Activated CD4-positive, alpha-beta T cell treated with anti-CD3 and anti-CD28 coated beads, Interleukin-2, amount 10 ng/mL, durations not matched to agents 24 days and 14 days (primary cell): ENCODE measurements at regions not wholly inside any gene's neighbourhood (a gene's known extent, or its start where the extent isn't known, plus 50 kb on each side); places are given as distances from the start of the nearest gene placed in this dataset.

Experiments
- DNase-seq: peaks from one replicate; pipeline ENCODE4 v3.0.0; 2022
- H3K27ac Mint-ChIP-seq: one replicate; pipeline ENCODE4 v1.8.0; 2022; ENCODE audit warnings: mild to moderate bottlenecking, mixed read lengths
- H3K27me3 Mint-ChIP-seq: one replicate; pipeline ENCODE4 v1.8.0; 2022; ENCODE audit warnings: mixed read lengths
- H3K36me3 Mint-ChIP-seq: one replicate; pipeline ENCODE4 v1.8.0; 2022; ENCODE audit warnings: low read depth, mild to moderate bottlenecking, mixed read lengths
- H3K4me1 Mint-ChIP-seq: one replicate; pipeline ENCODE4 v1.8.0; 2021; ENCODE audit warnings: mixed read lengths
- H3K4me3 Mint-ChIP-seq: one replicate; pipeline ENCODE4 v1.8.0; 2022; ENCODE audit warnings: mild to moderate bottlenecking, moderate library complexity, mixed read lengths
- H3K9me3 Mint-ChIP-seq: one replicate; pipeline ENCODE4 v1.8.0; 2021; ENCODE audit warnings: mixed read lengths
- intact Hi-C: fragments of 100-400 bp; cut with micrococcal nuclease; formaldehyde crosslinking; loops from one replicate; pipeline ENCODE4 v1.15.1; 2023

DNA sequence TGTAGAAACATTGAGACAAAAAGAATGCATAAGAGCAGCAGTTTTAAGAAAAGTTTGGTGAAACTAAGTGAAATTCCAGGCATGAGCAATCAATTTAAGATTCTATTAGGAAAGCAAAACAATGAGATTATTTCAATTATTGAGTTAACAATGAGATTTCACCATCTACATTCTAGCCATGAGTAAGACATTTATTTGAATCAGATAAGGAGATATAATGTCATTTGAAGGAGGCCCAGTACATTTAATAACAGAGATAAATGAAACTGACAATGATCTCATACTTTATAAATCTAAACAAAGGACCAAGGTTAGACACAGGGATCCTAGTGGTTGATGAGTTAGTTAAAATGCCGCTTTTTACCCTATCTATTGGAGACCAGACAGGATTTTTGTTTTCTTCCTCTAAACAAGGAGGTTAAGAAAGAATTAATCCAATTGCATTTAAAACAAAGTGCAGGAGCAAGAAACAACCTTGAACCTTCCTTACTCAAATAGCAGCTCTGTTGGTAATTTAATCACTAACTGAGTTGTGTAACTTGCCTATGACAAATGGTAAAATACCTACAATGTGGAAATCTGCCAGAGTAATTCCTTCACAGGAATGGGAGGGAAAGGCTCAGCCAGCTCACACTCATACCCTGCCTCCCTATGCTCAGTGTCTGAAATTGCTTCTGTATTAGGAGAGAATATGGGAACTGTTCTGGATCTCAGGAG, 103.5 kb upstream of the NR3C1 start:
- H3K27ac Mint-ChIP-seq = no peak overlapping the region
- DNase-seq = no peak
- H3K4me1 Mint-ChIP-seq = no peaks in the 10 kb centered on the region
- H3K4me3 Mint-ChIP-seq = no peak overlapping the region
- intact Hi-C loops = loop anchor here (10.0 kb wide), 1 partner anchor 48 kb away; no protein-coding TSS in a partner anchor
- no peaks in the 10 kb centered on the region for H3K9me3 Mint-ChIP-seq
- H3K36me3 Mint-ChIP-seq = no peaks in the 10 kb centered on the region
- no peaks in the 10 kb centered on the region for H3K27me3 Mint-ChIP-seq

DNA sequence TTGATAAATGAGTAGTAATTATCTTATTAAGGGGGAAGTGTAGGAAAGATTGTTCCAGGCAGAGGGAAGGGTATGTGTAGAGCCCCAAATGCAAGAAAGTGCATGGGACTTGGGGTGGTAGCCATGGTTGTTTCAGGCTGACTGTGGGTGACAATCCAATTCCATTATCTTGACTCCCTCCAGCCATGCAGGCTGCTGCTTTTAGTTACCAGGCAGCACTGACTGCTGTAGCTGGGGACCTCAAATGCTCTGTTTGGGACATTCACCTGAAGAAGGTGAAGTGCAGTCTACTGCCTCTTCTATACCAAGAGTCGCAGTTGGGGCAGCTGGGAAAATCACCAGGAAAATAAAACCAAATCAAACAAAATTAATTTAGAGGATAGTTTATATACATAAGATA, 102.4 kb upstream of the NR3C1 start:
- no peak for DNase-seq
- H3K4me1 Mint-ChIP-seq = no peaks in the 10 kb centered on the region
- no peak overlapping the region for H3K27ac Mint-ChIP-seq
- intact Hi-C loops = loop anchor here (10.0 kb wide), 1 partner anchor 49 kb away; no protein-coding TSS in a partner anchor
- H3K9me3 Mint-ChIP-seq = no peaks in the 10 kb centered on the region
- H3K4me3 Mint-ChIP-seq = no peak overlapping the region
- H3K27me3 Mint-ChIP-seq = no peaks in the 10 kb centered on the region
- no peaks in the 10 kb centered on the region for H3K36me3 Mint-ChIP-seq

DNA sequence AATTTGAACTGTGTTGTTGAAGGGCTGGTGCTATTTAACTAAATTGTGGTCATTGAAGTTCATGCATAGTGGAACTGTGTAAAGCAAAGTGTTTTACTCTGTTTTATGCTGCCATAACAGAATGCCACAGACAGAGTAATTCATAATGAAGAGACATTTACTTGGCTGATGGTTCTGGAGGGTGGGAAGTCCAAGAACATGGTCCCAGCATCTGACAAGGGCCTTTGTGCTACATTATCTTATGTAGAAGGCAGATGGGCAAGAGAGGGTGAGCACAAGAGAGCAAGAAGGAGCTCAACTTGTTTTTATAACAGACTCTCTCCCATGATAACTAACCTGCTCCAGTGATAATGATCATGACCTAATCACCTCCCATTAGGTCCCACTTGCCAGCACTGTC, 101.9 kb upstream of the NR3C1 start:
- Mint-ChIP-seq H3K27ac (no peak overlapping the region), H3K36me3 (no peaks in the 10 kb centered on the region), H3K27me3 (no peaks in the 10 kb centered on the region), H3K4me1 (no peaks in the 10 kb centered on the region), H3K4me3 (no peak overlapping the region), H3K9me3 (no peaks in the 10 kb centered on the region)
- intact Hi-C loops = loop anchor here (10.0 kb wide), 1 partner anchor 49 kb away; no protein-coding TSS in a partner anchor
- no peak for DNase-seq

DNA sequence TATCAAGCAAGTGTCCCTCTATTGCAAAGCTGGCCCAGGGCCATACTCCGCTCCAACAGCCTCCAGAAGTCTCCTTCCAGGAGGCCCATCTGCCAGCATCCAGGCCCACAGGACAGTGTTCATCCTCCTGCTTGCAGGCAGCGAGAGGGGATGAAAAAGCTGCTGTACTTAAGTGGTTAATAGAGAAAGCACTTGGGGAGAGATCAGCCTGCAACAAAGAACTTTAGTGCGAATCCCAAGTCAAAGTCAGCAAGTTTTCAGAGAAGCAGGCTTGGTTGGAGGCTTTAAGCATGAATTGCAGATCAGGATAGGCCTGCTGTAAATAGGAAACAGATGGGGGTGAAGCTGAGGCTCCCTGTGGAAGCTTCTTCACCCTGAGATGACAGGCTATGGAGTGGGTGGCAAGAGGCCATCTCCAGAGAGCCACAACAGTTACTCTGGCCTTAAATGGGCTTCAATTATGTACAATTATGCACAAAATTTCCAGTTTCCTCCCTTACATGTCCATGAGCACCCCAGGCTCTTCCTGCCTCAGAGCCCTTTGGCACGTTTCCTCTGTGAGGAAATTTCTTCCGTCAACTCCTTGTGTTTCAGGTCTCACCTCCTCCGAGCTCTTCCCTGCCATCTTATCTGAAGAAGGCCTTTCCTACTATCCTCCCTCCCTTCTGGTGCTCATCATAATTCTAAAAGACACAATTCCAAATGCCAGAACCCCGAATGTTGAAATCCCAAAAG, 98.0 kb upstream of the NR3C1 start:
- no peaks in the 10 kb centered on the region for H3K4me1 Mint-ChIP-seq
- H3K9me3 Mint-ChIP-seq = no peaks in the 10 kb centered on the region
- no peak overlapping the region for H3K27ac Mint-ChIP-seq
- DNase-seq = no peak
- no peaks in the 10 kb centered on the region for H3K36me3 Mint-ChIP-seq
- intact Hi-C loops = loop anchor here (10.0 kb wide), 1 partner anchor 53 kb away; no protein-coding TSS in a partner anchor
- no peaks in the 10 kb centered on the region for H3K27me3 Mint-ChIP-seq
- no peak overlapping the region for H3K4me3 Mint-ChIP-seq

DNA sequence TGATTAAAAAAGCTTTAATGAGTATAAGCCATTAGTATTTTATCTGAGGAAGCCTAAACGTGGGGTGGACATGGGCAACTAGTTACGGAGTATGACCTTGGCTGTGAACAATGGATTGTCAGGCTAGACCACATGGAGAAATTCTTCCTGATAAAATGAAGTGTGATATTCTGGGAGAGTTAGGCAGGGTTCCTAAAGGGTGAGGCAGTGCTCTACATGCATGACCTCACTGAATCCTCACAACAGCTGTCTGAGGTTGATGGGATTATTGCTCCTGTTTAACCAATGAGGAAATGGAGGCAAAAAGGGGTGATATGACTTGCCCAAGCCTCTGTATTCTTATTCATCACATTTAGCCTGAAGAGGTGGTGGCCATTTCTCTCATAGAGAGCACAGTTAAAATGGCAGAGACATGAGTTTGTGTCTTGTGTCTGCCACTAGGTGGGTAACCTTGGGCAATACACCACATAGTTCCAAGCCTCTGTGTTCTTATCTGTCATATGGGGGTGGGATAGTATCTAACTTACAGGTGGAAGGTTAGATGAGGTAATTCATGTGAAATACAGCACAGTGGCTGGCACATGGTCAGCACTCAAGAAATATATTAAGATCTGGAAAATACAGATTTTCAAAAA, 96.1 kb upstream of the NR3C1 start:
- no peaks in the 10 kb centered on the region for H3K36me3 Mint-ChIP-seq
- H3K27me3 Mint-ChIP-seq = no peaks in the 10 kb centered on the region
- DNase-seq = no peak
- no peak overlapping the region for H3K4me3 Mint-ChIP-seq
- H3K27ac Mint-ChIP-seq = no peak overlapping the region
- intact Hi-C loops = loop anchor here (10.0 kb wide), 1 partner anchor 55 kb away; no protein-coding TSS in a partner anchor
- H3K9me3 Mint-ChIP-seq = peaks cover 3% of the 10 kb centered on the region
- no peaks in the 10 kb centered on the region for H3K4me1 Mint-ChIP-seq

DNA sequence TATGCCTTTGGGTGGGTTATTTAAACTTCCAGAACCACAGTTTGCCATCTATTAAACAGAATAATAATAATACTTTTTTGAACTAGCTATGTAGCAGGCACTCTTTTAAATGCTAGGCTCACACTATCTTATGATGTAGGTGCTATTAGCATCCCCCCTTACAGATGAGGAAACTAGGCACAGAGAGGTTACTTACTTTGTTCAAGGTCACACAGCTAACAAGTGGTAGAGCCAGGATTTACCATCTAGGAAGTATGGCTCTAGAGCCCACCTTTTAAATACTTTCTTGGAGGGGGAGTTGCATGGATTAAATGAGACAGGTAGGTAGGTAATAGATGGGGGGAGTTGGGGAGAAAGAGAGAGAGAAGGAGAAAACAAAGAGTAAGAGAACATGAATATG, 95.3 kb upstream of the NR3C1 start:
- no peaks in the 10 kb centered on the region for H3K27me3 Mint-ChIP-seq
- peaks cover 4% of the 10 kb centered on the region for H3K9me3 Mint-ChIP-seq
- H3K4me1 Mint-ChIP-seq = no peaks in the 10 kb centered on the region
- no peak for DNase-seq
- no peaks in the 10 kb centered on the region for H3K36me3 Mint-ChIP-seq
- H3K4me3 Mint-ChIP-seq = no peak overlapping the region
- intact Hi-C loops = no loop called here
- no peak overlapping the region for H3K27ac Mint-ChIP-seq

DNA sequence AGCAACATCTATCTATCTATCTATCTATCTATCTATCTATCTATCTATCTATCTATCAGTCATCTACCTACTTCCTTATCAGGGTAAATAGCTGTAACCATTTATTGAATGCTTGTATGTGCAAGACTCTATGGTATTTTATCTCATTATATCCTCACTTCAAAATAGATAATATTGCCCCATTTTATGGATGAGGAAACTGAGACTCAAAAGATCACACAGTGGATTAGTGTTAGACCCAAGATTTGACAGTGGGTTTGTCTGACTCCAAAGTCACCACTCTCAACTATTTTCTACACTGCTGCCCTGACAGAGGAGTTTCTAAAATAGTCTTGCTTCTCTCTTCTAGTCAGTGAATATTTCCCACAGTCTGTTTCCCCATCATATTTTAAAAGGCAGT, 94.3 kb upstream of the NR3C1 start:
- Mint-ChIP-seq H3K27me3 (no peaks in the 10 kb centered on the region), H3K36me3 (no peaks in the 10 kb centered on the region), H3K4me1 (no peaks in the 10 kb centered on the region), H3K27ac (no peak overlapping the region), H3K9me3 (peaks cover 4% of the 10 kb centered on the region), H3K4me3 (no peak overlapping the region)
- no peak for DNase-seq
- intact Hi-C loops = no loop called here

DNA sequence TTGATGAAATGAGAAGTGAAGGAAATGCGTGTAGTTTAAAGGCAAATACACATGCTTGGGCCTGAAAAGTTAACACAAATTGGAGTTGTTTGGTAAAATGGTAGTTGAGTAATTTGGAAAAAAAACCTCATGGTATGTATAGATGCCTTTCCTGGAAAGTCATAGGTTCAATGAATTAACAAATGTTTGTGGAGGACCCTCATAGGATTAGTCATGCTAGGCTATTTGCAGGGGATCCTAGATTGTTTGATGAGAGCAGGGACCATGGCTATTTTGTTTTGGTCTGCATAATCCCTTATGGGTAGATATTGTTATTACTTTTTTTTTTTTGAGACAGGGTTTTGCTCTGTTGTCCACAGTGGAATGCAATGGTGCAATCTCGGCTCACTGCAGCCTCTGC, 93.5 kb upstream of the NR3C1 start:
- H3K36me3 Mint-ChIP-seq = no peaks in the 10 kb centered on the region
- no peak for DNase-seq
- no peak overlapping the region for H3K4me3 Mint-ChIP-seq
- peaks cover 8% of the 10 kb centered on the region for H3K9me3 Mint-ChIP-seq
- no peaks in the 10 kb centered on the region for H3K27me3 Mint-ChIP-seq
- no peak overlapping the region for H3K27ac Mint-ChIP-seq
- H3K4me1 Mint-ChIP-seq = no peaks in the 10 kb centered on the region
- intact Hi-C loops = no loop called here

DNA sequence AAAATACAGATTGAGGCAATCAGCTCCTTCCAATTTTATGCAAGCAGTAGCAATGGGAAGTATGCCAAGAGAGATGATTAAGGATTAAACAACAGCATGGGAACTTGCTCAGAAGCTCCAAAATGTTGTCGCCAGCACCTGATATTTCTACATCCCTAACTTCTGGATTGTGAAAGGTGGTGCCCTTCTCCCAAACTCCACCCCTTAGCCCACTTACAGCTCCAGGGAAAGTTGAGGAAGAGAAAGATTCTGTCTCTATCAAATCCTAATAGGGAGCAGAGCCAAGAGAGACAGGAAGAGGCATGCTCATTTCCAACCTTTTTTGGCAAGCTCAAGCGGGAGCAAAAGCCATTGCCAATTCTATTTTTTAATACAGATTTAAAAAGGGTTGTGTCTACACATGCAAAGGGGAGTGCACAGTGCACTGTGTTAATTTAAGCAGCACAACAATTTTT, 92.4 kb upstream of the NR3C1 start:
- no peaks in the 10 kb centered on the region for H3K27me3 Mint-ChIP-seq
- no peak for DNase-seq
- H3K4me3 Mint-ChIP-seq = no peak overlapping the region
- intact Hi-C loops = no loop called here
- no peak overlapping the region for H3K27ac Mint-ChIP-seq
- peaks cover 13% of the 10 kb centered on the region for H3K9me3 Mint-ChIP-seq
- no peaks in the 10 kb centered on the region for H3K36me3 Mint-ChIP-seq
- no peaks in the 10 kb centered on the region for H3K4me1 Mint-ChIP-seq

DNA sequence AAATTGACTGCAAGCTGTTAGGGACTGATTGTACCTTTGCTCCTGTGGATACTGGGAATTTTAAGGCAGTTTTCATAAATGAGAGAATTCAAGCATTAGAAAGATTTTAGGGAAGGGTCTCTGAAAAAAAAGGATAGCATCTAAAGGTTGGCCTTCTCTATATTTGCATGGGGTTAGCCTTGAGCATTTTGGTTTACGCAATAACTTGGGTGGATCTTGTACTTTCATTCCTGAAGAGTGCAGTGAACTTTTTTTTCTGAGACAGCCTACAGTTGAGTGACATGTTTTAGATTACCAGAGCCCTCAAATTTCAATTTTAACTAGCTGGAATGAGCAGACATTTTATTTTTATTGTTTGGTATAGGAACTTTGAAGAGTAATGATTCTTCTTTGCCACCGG, 91.6 kb upstream of the NR3C1 start:
- Mint-ChIP-seq H3K4me3 (no peak overlapping the region), H3K4me1 (no peaks in the 10 kb centered on the region), H3K36me3 (no peaks in the 10 kb centered on the region), H3K27me3 (no peaks in the 10 kb centered on the region), H3K27ac (no peak overlapping the region), H3K9me3 (peaks cover 13% of the 10 kb centered on the region)
- intact Hi-C loops = no loop called here
- no peak for DNase-seq

DNA sequence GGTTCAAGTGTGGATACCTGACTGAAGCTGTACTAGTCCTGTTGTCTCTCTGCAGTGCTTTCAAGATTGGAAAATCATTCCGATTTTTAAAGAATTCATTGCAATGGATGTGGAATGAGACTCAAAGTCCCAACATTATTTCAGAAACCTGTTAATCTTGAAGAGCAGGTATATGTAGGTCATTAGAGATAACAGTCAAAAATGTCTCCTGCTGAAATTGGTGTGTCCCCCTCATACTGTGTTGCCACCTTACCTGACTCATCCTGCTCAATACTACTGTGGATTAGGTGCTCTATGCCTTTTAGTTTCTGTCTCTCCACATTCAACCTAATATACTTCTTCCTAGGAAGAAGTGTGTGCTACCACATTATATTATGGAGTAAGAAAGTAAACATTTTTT, 91.1 kb upstream of the NR3C1 start:
- no peak overlapping the region for H3K27ac Mint-ChIP-seq
- no peak for DNase-seq
- H3K9me3 Mint-ChIP-seq = peaks cover 13% of the 10 kb centered on the region
- no peaks in the 10 kb centered on the region for H3K4me1 Mint-ChIP-seq
- intact Hi-C loops = no loop called here
- H3K4me3 Mint-ChIP-seq = no peak overlapping the region
- H3K36me3 Mint-ChIP-seq = no peaks in the 10 kb centered on the region
- no peaks in the 10 kb centered on the region for H3K27me3 Mint-ChIP-seq

DNA sequence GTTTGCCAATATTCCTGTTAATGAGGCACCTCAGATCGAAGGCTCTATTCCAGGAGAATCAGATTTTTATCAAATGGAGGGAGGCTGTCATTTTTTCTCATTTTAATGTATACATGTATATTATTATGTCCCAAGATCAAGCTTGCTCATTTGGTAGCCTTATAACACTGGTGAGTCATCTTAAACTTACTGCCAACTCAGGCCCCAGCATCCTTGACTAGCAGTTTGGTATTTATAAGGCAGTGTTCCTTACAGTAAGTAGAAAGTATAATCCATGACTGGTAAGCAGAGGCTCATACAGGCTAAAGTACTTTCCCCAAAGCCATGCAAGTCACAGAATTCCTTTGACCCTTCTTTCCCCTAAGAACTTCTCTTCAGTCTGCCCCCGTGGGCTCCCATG, 90.7 kb upstream of the NR3C1 start:
- H3K27me3 Mint-ChIP-seq = no peaks in the 10 kb centered on the region
- H3K9me3 Mint-ChIP-seq = peaks cover 13% of the 10 kb centered on the region
- DNase-seq = no peak
- no peak overlapping the region for H3K4me3 Mint-ChIP-seq
- H3K36me3 Mint-ChIP-seq = no peaks in the 10 kb centered on the region
- H3K4me1 Mint-ChIP-seq = no peaks in the 10 kb centered on the region
- H3K27ac Mint-ChIP-seq = no peak overlapping the region
- intact Hi-C loops = no loop called here

DNA sequence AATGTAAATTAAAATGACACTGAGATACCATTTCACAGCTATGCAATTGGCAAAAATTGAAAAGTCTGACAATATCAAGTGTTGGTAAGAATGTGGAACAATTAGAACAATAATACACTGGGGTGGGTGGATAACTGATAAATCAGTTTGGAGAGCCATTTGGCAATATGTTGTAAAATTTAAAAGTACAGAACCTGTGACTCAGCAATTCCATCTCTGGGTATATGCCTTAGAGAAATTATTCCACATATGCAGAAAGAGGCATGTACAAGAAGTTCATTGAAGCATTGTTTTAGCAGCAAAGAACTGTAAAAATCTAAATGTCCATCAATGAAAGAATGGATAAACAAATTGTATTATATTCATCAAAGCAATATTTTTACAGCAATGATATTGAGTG, 89.3 kb upstream of the NR3C1 start:
- Mint-ChIP-seq H3K27me3 (no peaks in the 10 kb centered on the region), H3K4me3 (no peak overlapping the region), H3K4me1 (no peaks in the 10 kb centered on the region), H3K9me3 (peaks cover 13% of the 10 kb centered on the region), H3K27ac (no peak overlapping the region), H3K36me3 (no peaks in the 10 kb centered on the region)
- intact Hi-C loops = no loop called here
- no peak for DNase-seq

DNA sequence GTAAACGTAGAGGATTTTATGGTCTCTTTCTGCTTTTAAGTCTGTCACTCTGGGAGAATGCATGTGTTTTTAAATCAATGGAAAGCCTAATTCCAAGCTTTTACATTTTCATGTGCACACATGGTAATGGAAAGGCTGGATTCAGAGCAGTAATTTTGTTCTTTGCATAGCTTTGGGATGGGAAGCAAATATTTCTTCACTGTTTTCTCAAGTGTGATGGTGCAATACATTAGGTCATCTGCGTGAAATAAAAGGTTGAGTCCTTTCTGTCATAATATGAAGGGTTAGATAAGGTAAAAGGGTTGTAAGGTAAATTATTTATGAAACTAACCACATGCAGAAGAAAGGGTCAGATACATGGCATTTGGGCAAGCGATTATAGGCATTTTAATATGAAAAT, 88.2 kb upstream of the NR3C1 start:
- Mint-ChIP-seq H3K4me3 (no peak overlapping the region), H3K4me1 (no peaks in the 10 kb centered on the region), H3K36me3 (no peaks in the 10 kb centered on the region), H3K9me3 (peaks cover 13% of the 10 kb centered on the region), H3K27me3 (no peaks in the 10 kb centered on the region), H3K27ac (no peak overlapping the region)
- intact Hi-C loops = no loop called here
- no peak for DNase-seq
